ENCODE measurements at regions not wholly inside any gene's neighbourhood (a gene's known extent, or its start where the extent isn't known, plus 50 kb on each side); places are given as distances from the start of the nearest gene placed in this dataset.

GRCh38 chr1:221845650-221846371 is 103.9 kb upstream of the DUSP10 start:
- H3K4me1 ChIP-seq (ENCODE audit: control insufficient read depth in 5 of 5, insufficient read depth in 5 of 5, low read length in 5 of 5), result peaks cover 0 to 12% (median 4%) of the 10 kb centered on the region in 5 donors
- no peaks in the 10 kb centered on the region for H3K27me3 ChIP-seq (ENCODE audit: control insufficient read depth in 5 of 5, insufficient read depth in 4 of 5, low read length in 5 of 5)
- H3K9ac ChIP-seq (ENCODE audit: low read length in 5 of 5), result no peak overlapping the region
- H3K9me3 ChIP-seq (ENCODE audit: control insufficient read depth in 5 of 5, low read length in 5 of 5), result no peaks in the 10 kb centered on the region
- no peak overlapping the region for H3K27ac ChIP-seq (ENCODE audit: low read depth, low read length)
- H3K36me3 ChIP-seq (ENCODE audit: control insufficient read depth in 5 of 5, insufficient read depth in 5 of 5, low read length in 5 of 5), result no peaks in the 10 kb centered on the region
- peak overlapping the region in 1 of 5 donors; percentile 45 for H3K4me3 ChIP-seq (ENCODE audit: low read depth in 1 of 5, low read length in 5 of 5)

- H3K27me3 ChIP-seq (ENCODE audit: control insufficient read depth in 5 of 5, insufficient read depth in 4 of 5, low read length in 5 of 5), result no peaks in the 10 kb centered on the region
- H3K36me3 ChIP-seq (ENCODE audit: control insufficient read depth in 5 of 5, insufficient read depth in 5 of 5, low read length in 5 of 5), result no peaks in the 10 kb centered on the region
- no peaks in the 10 kb centered on the region for H3K9me3 ChIP-seq (ENCODE audit: control insufficient read depth in 5 of 5, low read length in 5 of 5)
- no peak overlapping the region for H3K4me3 ChIP-seq (ENCODE audit: low read depth in 1 of 5, low read length in 5 of 5)
- no peak overlapping the region for H3K9ac ChIP-seq (ENCODE audit: low read length in 5 of 5)
- H3K27ac ChIP-seq (ENCODE audit: low read depth, low read length), result no peak overlapping the region
- peaks cover 5 to 28% (median 16%) of the 10 kb centered on the region in 5 donors for H3K4me1 ChIP-seq (ENCODE audit: control insufficient read depth in 5 of 5, insufficient read depth in 5 of 5, low read length in 5 of 5)
Observed at GRCh38 chr1:221841983-221842335, 100.1 kb upstream of the DUSP10 start.

DNA sequence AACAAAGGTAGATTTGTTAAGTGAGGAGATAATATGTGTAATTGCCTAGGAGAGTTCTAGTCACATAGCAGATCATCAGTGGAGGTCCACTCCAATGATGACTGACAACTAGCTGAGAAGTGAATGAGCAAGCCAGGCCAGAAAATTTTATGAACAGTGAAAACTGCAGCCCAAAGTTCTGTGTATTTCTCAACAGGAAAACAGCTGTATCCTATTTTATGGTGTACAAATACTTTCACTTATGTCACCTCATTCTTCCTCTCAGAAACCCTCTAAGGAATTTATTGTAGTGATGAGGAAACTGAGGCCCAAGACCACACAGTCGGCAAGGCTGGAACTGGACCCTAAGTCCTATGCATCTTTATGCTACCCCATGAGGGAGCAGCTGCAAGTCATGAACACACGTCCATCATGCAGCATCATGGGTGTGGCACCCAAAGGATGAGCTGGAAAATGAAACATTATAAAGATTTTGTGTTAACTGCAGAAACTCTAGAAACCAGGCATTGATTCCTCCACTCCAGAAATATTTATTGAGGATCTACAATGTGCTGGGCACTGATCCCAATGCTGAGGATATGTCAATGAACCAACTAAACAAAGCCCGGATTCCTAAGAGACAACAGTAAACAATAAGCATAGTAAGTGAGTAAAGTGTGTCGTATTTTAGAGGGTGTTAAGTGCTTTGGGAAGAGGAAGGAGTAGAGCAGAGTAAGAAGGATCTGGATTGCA is 99.5 kb upstream of the DUSP10 start:
- H3K27me3 ChIP-seq (ENCODE audit: control insufficient read depth in 5 of 5, insufficient read depth in 4 of 5, low read length in 5 of 5), result no peaks in the 10 kb centered on the region
- peak overlapping the region; percentile 84 for H3K27ac ChIP-seq (ENCODE audit: low read depth, low read length)
- H3K9ac ChIP-seq (ENCODE audit: low read length in 5 of 5), result peak overlapping the region in 1 of 5 donors; percentile 21
- no peak overlapping the region for H3K4me3 ChIP-seq (ENCODE audit: low read depth in 1 of 5, low read length in 5 of 5)
- no peaks in the 10 kb centered on the region for H3K36me3 ChIP-seq (ENCODE audit: control insufficient read depth in 5 of 5, insufficient read depth in 5 of 5, low read length in 5 of 5)
- H3K4me1 ChIP-seq (ENCODE audit: control insufficient read depth in 5 of 5, insufficient read depth in 5 of 5, low read length in 5 of 5), result peaks cover 5 to 27% (median 16%) of the 10 kb centered on the region in 5 donors
- H3K9me3 ChIP-seq (ENCODE audit: control insufficient read depth in 5 of 5, low read length in 5 of 5), result no peaks in the 10 kb centered on the region

- H3K4me3 ChIP-seq (ENCODE audit: low read depth in 1 of 5, low read length in 5 of 5), result no peak overlapping the region
- no peaks in the 10 kb centered on the region for H3K27me3 ChIP-seq (ENCODE audit: control insufficient read depth in 5 of 5, insufficient read depth in 4 of 5, low read length in 5 of 5)
- H3K9me3 ChIP-seq (ENCODE audit: control insufficient read depth in 5 of 5, low read length in 5 of 5), result no peaks in the 10 kb centered on the region
- peak overlapping the region in 2 of 5 donors; percentile 10 to 21 for H3K9ac ChIP-seq (ENCODE audit: low read length in 5 of 5)
- H3K36me3 ChIP-seq (ENCODE audit: control insufficient read depth in 5 of 5, insufficient read depth in 5 of 5, low read length in 5 of 5), result no peaks in the 10 kb centered on the region
- peak overlapping the region; percentile 84 for H3K27ac ChIP-seq (ENCODE audit: low read depth, low read length)
- peaks cover 5 to 24% (median 16%) of the 10 kb centered on the region in 5 donors for H3K4me1 ChIP-seq (ENCODE audit: control insufficient read depth in 5 of 5, insufficient read depth in 5 of 5, low read length in 5 of 5)
Observed at GRCh38 chr1:221840511-221841243, 98.8 kb upstream of the DUSP10 start.

GRCh38 chr1:221839782-221840395 is 98.0 kb upstream of the DUSP10 start:
- Histone ChIP-seq H3K27ac (ENCODE audit: low read depth, low read length) (peak overlapping the region; percentile 84), H3K9me3 (ENCODE audit: control insufficient read depth in 5 of 5, low read length in 5 of 5) (no peaks in the 10 kb centered on the region), H3K36me3 (ENCODE audit: control insufficient read depth in 5 of 5, insufficient read depth in 5 of 5, low read length in 5 of 5) (no peaks in the 10 kb centered on the region), H3K4me1 (ENCODE audit: control insufficient read depth in 5 of 5, insufficient read depth in 5 of 5, low read length in 5 of 5) (peaks cover 5 to 24% (median 16%) of the 10 kb centered on the region in 5 donors), H3K9ac (ENCODE audit: low read length in 5 of 5) (peak overlapping the region in 1 of 5 donors; percentile 10), H3K27me3 (ENCODE audit: control insufficient read depth in 5 of 5, insufficient read depth in 4 of 5, low read length in 5 of 5) (no peaks in the 10 kb centered on the region), H3K4me3 (ENCODE audit: low read depth in 1 of 5, low read length in 5 of 5) (no peak overlapping the region)

GRCh38 chr1:221839321-221839720 is 97.4 kb upstream of the DUSP10 start:
- Histone ChIP-seq H3K4me3 (ENCODE audit: low read depth in 1 of 5, low read length in 5 of 5) (no peak overlapping the region), H3K36me3 (ENCODE audit: control insufficient read depth in 5 of 5, insufficient read depth in 5 of 5, low read length in 5 of 5) (no peaks in the 10 kb centered on the region), H3K27ac (ENCODE audit: low read depth, low read length) (no peak overlapping the region), H3K9me3 (ENCODE audit: control insufficient read depth in 5 of 5, low read length in 5 of 5) (no peaks in the 10 kb centered on the region), H3K4me1 (ENCODE audit: control insufficient read depth in 5 of 5, insufficient read depth in 5 of 5, low read length in 5 of 5) (peaks cover 5 to 24% (median 16%) of the 10 kb centered on the region in 5 donors), H3K27me3 (ENCODE audit: control insufficient read depth in 5 of 5, insufficient read depth in 4 of 5, low read length in 5 of 5) (no peaks in the 10 kb centered on the region), H3K9ac (ENCODE audit: low read length in 5 of 5) (no peak overlapping the region)

GRCh38 chr1:221837896-221838295 is 96.0 kb upstream of the DUSP10 start:
- peaks cover 5 to 24% (median 16%) of the 10 kb centered on the region in 5 donors for H3K4me1 ChIP-seq (ENCODE audit: control insufficient read depth in 5 of 5, insufficient read depth in 5 of 5, low read length in 5 of 5)
- H3K9me3 ChIP-seq (ENCODE audit: control insufficient read depth in 5 of 5, low read length in 5 of 5), result no peaks in the 10 kb centered on the region
- no peak overlapping the region for H3K9ac ChIP-seq (ENCODE audit: low read length in 5 of 5)
- no peak overlapping the region for H3K27ac ChIP-seq (ENCODE audit: low read depth, low read length)
- H3K36me3 ChIP-seq (ENCODE audit: control insufficient read depth in 5 of 5, insufficient read depth in 5 of 5, low read length in 5 of 5), result no peaks in the 10 kb centered on the region
- no peak overlapping the region for H3K4me3 ChIP-seq (ENCODE audit: low read depth in 1 of 5, low read length in 5 of 5)
- H3K27me3 ChIP-seq (ENCODE audit: control insufficient read depth in 5 of 5, insufficient read depth in 4 of 5, low read length in 5 of 5), result no peaks in the 10 kb centered on the region

GRCh38 chr1:221834698-221835513 is 93.0 kb upstream of the DUSP10 start:
- H3K9ac ChIP-seq (ENCODE audit: low read length in 5 of 5), result no peak overlapping the region
- peaks cover 0 to 7% (median 4%) of the 10 kb centered on the region in 5 donors for H3K4me1 ChIP-seq (ENCODE audit: control insufficient read depth in 5 of 5, insufficient read depth in 5 of 5, low read length in 5 of 5)
- no peak overlapping the region for H3K4me3 ChIP-seq (ENCODE audit: low read depth in 1 of 5, low read length in 5 of 5)
- H3K27ac ChIP-seq (ENCODE audit: low read depth, low read length), result no peak overlapping the region
- H3K36me3 ChIP-seq (ENCODE audit: control insufficient read depth in 5 of 5, insufficient read depth in 5 of 5, low read length in 5 of 5), result no peaks in the 10 kb centered on the region
- no peaks in the 10 kb centered on the region for H3K9me3 ChIP-seq (ENCODE audit: control insufficient read depth in 5 of 5, low read length in 5 of 5)
- H3K27me3 ChIP-seq (ENCODE audit: control insufficient read depth in 5 of 5, insufficient read depth in 4 of 5, low read length in 5 of 5), result no peaks in the 10 kb centered on the region

DNA sequence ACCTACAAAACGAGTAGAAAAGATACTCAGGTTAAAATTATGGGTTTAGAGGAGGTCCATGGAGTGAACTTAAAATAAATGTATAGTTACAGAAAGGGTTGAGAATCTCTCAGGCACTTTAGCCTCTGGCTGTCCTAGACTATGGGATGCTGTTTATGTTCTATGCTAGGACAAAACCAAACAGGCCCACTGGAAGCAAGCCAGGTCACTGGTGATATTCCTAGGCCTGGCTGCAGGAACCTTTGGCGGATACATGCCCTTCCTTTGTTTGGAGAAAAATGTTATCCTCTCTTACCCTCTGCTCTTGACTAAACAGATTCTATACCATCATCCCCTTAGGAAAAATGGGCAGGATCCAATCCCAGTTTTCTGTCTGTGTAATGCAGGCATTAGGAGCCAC is 90.7 kb upstream of the DUSP10 start:
- H3K27ac ChIP-seq (ENCODE audit: low read depth, low read length), result no peak overlapping the region
- no peaks in the 10 kb centered on the region for H3K9me3 ChIP-seq (ENCODE audit: control insufficient read depth in 5 of 5, low read length in 5 of 5)
- no peak overlapping the region for H3K4me3 ChIP-seq (ENCODE audit: low read depth in 1 of 5, low read length in 5 of 5)
- no peak overlapping the region for H3K9ac ChIP-seq (ENCODE audit: low read length in 5 of 5)
- H3K4me1 ChIP-seq (ENCODE audit: control insufficient read depth in 5 of 5, insufficient read depth in 5 of 5, low read length in 5 of 5), result no peaks in the 10 kb centered on the region
- H3K27me3 ChIP-seq (ENCODE audit: control insufficient read depth in 5 of 5, insufficient read depth in 4 of 5, low read length in 5 of 5), result no peaks in the 10 kb centered on the region
- no peaks in the 10 kb centered on the region for H3K36me3 ChIP-seq (ENCODE audit: control insufficient read depth in 5 of 5, insufficient read depth in 5 of 5, low read length in 5 of 5)
